ENCODE measurements at regions not wholly inside any gene's neighbourhood (a gene's known extent, or its start where the extent isn't known, plus 50 kb on each side); places are given as distances from the start of the nearest gene placed in this dataset.
"Not testable (repeated sequence)": the region's sequence is repeated elsewhere in the genome, so short reads cannot be mapped to it uniquely, and the experiment has no call there.

DNA sequence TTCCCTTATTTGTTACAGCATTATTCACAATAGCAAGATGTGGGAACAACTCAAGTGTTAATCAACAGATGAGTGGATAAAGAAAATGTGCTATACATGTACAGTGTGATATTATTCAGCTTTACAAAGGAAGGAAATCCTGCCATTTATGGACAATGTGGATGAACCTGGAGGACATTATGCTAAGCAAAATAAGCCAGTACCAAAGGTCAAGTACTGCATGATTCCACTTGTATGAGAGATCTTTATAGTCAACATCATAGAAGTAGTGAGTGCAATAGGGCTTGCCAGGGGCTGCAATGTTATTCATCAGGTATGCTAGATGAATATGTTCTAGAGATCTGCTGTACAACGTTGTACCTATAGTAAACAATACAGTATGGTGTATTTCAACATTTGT, 138.5 kb upstream of the AGR3 start:
- no peak for DNase-seq

- no peak for DNase-seq
These were observed 139.4 kb upstream of the AGR3 start for GRCh38 chr7:17021205-17021604.

DNA sequence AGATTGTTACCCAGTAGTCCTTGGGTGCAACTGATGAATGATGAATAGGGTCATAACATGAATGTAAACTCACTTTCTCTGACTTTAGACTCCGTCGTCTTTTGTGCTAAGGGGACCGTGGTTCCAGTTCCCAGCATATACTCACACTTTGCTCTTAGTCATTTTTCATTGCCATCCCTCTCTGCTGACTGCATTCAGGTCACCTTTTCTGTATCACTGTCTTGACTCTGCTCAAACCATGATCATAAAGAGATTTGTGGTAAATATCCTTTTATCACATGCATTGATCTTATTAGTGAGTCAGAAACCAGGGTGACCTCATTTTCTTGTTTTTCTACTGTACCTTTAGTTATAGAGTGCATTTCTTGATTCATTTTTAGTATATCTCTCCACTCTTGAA, 141.1 kb upstream of the AGR3 start:
- peak; percentile 31 for DNase-seq

DNA sequence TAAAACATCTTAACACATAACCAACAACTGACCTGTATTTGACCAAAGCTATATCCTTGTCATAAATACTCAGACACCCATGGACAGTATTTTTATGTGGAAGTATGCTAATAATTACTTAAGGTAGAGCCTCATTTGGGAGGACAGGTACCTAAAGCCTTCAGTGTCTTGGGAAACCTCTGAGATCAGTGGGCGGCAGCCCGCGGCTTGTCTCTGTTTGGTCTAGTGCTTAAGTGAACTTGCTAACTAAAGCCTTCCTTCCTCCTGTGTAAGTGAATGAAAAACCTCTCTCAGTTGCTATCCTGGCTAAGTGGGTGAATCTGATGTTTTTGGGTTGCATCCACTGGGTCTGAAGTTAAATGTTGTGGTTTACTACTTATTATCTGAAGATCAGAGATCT, 144.5 kb upstream of the AGR3 start:
- no peak for DNase-seq

DNA sequence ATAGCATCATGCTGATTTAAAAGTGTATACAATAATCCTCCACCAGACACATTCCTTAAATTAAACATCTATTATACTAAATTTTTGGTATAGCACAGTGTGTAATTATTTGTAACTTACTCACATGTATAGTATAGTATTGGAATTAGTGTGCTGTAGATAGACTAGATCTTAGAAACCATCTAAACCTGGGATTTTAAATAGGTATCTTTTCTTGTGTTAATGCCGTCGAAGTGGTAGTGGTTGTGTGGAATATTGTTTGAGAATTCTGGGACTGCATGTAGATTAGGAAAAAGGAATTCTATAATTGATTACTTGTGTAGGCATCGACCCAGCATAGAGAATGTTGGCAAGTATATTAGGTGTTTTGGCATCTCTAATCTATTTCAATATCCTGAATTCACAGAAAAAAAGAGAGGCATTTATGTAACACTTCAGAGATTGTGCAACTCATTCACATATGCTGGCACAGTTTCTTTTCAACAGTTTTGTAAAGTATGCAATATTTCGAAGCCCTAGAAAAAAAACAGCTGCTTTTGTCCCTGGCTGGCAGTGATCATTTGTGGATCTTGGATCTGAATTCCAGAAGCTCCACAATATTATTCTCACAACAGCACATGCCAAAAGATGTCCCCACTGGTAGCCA, 145.5 kb upstream of the AGR3 start:
- DNase-seq = no peak

- no peak for DNase-seq
These were observed 146.0 kb upstream of the AGR3 start for GRCh38 chr7:17027789-17028152.

- DNase-seq = peak; percentile 48
These were observed 147.4 kb upstream of the AGR3 start for GRCh38 chr7:17029150-17029549.

GRCh38 chr7:17030559-17030958, 148.8 kb upstream of the AGR3 start:
- DNase-seq = no peak

GRCh38 chr7:17031906-17032551, 150.2 kb upstream of the AGR3 start:
- DNase-seq = no peak

- no peak for DNase-seq
These were observed 151.5 kb upstream of the AGR3 start for GRCh38 chr7:17033245-17033644.

GRCh38 chr7:17036584-17036983, 154.8 kb upstream of the AGR3 start:
- DNase-seq = no peak

- DNase-seq = no peak
These were observed 155.6 kb upstream of the AGR3 start for GRCh38 chr7:17037356-17037755.

DNA sequence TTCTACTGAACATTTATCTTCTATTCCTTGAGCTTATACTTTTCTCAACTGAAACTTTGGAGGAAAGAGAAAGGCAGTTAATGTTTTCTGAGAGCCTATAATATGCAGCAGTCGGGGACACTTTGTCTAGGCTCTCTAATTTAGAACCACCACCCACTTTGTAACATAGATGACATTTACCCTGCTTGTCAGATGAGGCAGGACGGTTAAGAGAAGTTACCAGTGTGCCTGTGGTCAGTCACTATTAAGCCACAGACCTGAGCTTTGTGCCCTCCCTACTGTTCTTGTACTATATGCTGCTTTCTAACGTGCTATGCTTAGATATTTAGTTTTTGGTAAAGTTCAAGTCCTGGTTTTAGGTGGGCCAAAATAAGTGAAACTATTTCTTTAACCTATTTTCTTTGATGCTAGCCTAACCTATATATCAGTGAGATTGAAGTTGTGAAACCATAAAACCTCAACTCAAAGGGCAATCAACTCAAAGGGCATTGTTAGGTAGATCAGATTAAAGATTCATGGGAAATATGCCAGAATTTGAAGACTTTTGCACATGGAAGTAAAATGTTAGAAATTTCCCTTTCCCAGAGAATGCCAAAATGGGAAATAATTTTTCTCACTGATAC, 156.5 kb upstream of the AGR3 start:
- DNase-seq = no peak

DNA sequence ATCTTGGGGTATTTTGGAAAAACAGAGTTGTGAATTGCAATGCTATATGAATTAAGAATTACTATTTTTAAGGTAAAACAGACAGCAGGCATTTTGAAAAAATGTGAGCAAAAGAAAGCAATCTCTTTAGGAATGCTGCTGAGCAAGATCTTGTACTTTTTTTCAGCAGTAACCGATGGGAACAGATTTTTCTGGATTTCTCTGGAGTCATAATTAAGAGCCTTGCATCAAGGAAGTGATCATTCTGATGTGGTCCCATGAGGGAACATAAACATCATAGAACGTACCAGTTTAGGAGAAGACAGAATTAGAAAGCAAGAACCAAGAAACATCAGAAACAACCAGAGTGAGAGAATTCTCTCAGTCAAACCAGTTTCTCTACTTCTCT, 157.0 kb upstream of the AGR3 start:
- no peak for DNase-seq

- no peak for DNase-seq
These were observed 157.6 kb upstream of the AGR3 start for GRCh38 chr7:17039372-17039771.

- DNase-seq = no peak
These were observed 158.9 kb upstream of the AGR3 start for GRCh38 chr7:17040716-17041115.

- DNase-seq = peak; percentile 30
These were observed 159.5 kb upstream of the AGR3 start for GRCh38 chr7:17041324-17041723.

GRCh38 chr7:17042211-17042610, 160.4 kb upstream of the AGR3 start:
- no peak for DNase-seq

DNA sequence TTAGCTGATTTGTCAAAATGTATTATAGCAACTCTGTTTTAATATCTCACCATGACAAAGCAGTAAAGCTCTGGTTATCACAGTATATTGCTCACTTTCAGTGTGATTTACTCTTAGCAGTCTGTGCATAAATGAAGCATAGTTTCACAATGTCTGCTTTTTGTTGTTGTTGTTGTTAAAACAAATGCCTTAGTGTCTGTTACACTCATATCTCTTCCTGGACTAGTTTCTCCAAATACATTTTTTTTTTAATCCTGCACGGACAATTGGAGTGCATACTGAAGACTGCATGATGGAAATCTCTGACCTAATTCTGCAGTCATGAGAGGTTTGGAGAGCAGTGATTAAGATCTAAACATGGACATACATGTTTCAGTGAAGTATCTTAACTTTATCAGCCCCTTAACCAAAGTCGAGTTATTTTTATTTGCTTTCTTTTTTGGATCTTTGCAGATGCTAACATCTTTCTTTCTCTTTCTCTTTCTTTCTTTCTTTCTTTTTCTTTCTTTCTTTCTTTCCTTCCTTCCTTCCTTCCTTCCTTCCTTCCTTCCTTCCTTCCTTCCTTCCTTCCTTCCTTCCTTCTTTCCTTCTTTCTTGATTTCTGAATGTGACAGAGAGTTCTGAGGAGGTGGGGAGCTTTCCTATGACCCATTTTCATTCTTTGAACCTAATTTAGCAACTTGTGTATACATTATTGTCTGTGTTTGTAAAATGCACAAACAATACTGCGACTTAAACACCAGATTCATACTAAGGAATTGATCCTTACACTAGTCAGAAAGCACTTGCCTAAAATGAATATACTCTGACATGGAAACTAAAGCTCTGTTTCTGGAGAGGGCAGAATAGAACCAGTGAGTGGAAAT, 161.5 kb upstream of the AGR3 start:
- DNase-seq = no peak

GRCh38 chr7:17044396-17044795, 162.6 kb upstream of the AGR3 start:
- no peak for DNase-seq

DNA sequence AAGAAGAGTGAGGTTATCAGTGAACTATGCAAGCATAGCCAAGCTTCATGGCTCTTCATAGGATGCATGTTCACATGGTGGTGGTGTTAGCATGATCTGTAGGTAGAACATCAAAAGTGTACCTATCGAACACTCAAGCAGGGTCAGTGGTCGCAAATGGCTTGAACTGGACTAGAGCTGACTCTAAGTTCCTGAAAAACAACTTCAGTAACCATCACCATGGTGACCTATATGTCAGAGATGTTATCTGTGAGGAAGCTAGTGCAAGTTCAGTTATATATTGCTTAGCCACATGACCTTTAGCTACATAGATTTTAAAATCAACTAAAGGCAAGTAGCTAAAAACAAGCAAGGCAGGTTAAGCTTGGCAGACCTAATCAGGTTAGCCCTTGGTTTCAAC, 163.1 kb upstream of the AGR3 start:
- no peak for DNase-seq

DNA sequence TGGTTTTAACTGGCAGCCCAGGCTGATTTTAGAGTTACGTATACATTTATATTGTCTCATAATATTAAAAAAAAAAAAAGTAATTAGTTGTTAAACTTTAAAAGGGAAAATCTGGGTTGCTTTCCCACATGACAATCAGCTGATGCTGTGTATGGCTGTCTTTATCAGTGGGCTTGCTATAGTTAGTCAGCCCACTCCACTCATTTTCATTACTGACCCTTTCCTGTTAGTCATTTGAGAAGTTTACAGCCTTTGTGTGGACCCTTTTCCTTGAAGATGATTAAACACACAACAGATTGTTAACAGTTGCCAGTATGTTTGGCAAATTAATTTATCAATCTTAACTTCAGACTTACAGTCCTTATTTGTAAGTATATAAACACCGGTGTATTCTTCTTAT, 164.5 kb upstream of the AGR3 start:
- no peak for DNase-seq

DNA sequence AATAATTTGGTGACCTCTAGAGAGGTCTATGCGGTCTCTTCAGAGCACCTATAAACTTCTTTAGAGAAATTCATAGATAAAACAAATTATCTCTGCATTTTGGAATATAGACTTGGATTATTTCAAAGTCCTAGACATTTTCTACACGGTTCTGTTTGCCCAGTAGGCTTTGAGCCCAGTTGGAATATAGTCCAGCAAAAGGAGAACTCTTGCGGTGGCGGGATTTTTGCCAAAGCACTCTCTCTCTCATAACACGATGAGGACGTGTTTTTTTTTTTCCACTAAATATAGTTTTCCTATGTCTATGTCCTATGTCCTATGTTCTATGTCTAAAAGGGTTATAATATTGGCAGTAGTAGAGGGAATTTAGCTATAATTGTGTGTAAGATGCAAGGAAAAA, 164.9 kb upstream of the AGR3 start:
- no peak for DNase-seq

GRCh38 chr7:17053164-17053563, 171.4 kb upstream of the AGR3 start:
- not testable (repeated sequence) for DNase-seq
